Osteocyte (in vitro differentiated cells): ENCODE measurements at regions not wholly inside any gene's neighbourhood (a gene's known extent, or its start where the extent isn't known, plus 50 kb on each side); places are given as distances from the start of the nearest gene placed in this dataset.
A peak's percentile ranks its signal among the peaks of the same experiment; 100 is the strongest.
"Not testable (repeated sequence)": the region's sequence is repeated elsewhere in the genome, so short reads cannot be mapped to it uniquely, and the experiment has no call there.

Experiments used
- DNase-seq: peaks from one replicate; pipeline ENCODE4 v3.0.0; 2021; ENCODE audit warnings: mixed read lengths; ENCODE audit not compliant: unreplicated experiment; ENCODE audit errors: extremely low spot score
- H3K27ac Mint-ChIP-seq: one replicate; pipeline ENCODE4 v1.8.0; 2021; ENCODE audit warnings: mild to moderate bottlenecking, mixed read lengths; ENCODE audit not compliant: unreplicated experiment
- H3K27me3 Mint-ChIP-seq: one replicate; pipeline ENCODE4 v1.8.0; 2021; ENCODE audit warnings: mixed read lengths; ENCODE audit not compliant: unreplicated experiment
- H3K36me3 Mint-ChIP-seq: one replicate; pipeline ENCODE4 v1.8.0; 2021; ENCODE audit warnings: mixed read lengths; ENCODE audit not compliant: unreplicated experiment
- H3K4me1 Mint-ChIP-seq: one replicate; pipeline ENCODE4 v1.8.0; 2021; ENCODE audit warnings: mixed read lengths; ENCODE audit not compliant: unreplicated experiment
- H3K4me3 Mint-ChIP-seq: one replicate; pipeline ENCODE4 v1.8.0; 2021; ENCODE audit warnings: mild to moderate bottlenecking, moderate library complexity, mixed read lengths; ENCODE audit not compliant: unreplicated experiment
- H3K9me3 Mint-ChIP-seq: one replicate; pipeline ENCODE4 v1.8.0; 2021; ENCODE audit warnings: mixed read lengths; ENCODE audit not compliant: unreplicated experiment
- CTCF ChIP-seq: fragments of 200-600 bp; sonication (generic); IDR thresholded peaks from 2 replicates; pipeline ENCODE4 v1.5.0; 2021; ENCODE audit warnings: antibody characterized with exemption, mild to moderate bottlenecking, moderate library complexity

- no peaks in the 10 kb centered on the region for H3K36me3 Mint-ChIP-seq
- H3K4me1 Mint-ChIP-seq: no peaks in the 10 kb centered on the region
- no peak for TF ChIP-seq CTCF
- no peak for DNase-seq
- no peak overlapping the region for H3K27ac Mint-ChIP-seq
- peaks cover 26% of the 10 kb centered on the region for H3K27me3 Mint-ChIP-seq
- H3K9me3 Mint-ChIP-seq: no peaks in the 10 kb centered on the region
- no peak overlapping the region for H3K4me3 Mint-ChIP-seq
These were observed 55.3 kb upstream of the SRRM3 start for GRCh38 chr7:76146374-76146773.

GRCh38 chr7:76148947-76149346 lies 52.7 kb upstream of the SRRM3 start:
- not testable (repeated sequence) for H3K36me3 Mint-ChIP-seq, H3K9me3 Mint-ChIP-seq, H3K4me3 Mint-ChIP-seq, H3K27ac Mint-ChIP-seq, DNase-seq, H3K4me1 Mint-ChIP-seq
- H3K27me3 Mint-ChIP-seq: peaks cover 28% of the 10 kb centered on the region

GRCh38 chr7:76149847-76150691 lies 51.6 kb upstream of the SRRM3 start:
- DNase-seq: peak; percentile 84
- Mint-ChIP-seq H3K9me3 (no peaks in the 10 kb centered on the region), H3K27me3 (peaks cover 30% of the 10 kb centered on the region), H3K27ac (no peak overlapping the region), H3K4me1 (no peaks in the 10 kb centered on the region), H3K4me3 (no peak overlapping the region), H3K36me3 (no peaks in the 10 kb centered on the region)
- no peak for TF ChIP-seq CTCF
